ENCODE measurements at regions not wholly inside any gene's neighbourhood (a gene's known extent, or its start where the extent isn't known, plus 50 kb on each side); places are given as distances from the start of the nearest gene placed in this dataset.
"Not testable (repeated sequence)": the region's sequence is repeated elsewhere in the genome, so short reads cannot be mapped to it uniquely, and the experiment has no call there.

- TF ChIP-seq RAD21 (IDR thresholded peaks at IDR 0.05; ENCODE audit: low read length); POLR2A (IDR thresholded peaks at IDR 0.05; ENCODE audit: low read depth, low read length); CTCF (conservative IDR thresholded peaks at IDR 0.05; ENCODE audit: low read depth, low read length): not testable (repeated sequence)
Measured at GRCh38 chr7:76826181-76826580, 199.1 kb upstream of the POMZP3 start.

All from IMR-90 (cell line).